Fibroblast of skin of back (primary cell): ENCODE measurements at regions not wholly inside any gene's neighbourhood (a gene's known extent, or its start where the extent isn't known, plus 50 kb on each side); places are given as distances from the start of the nearest gene placed in this dataset.
"Not testable (repeated sequence)": the region's sequence is repeated elsewhere in the genome, so short reads cannot be mapped to it uniquely, and the experiment has no call there.

Experiments
- DNase-seq: peaks from one replicate; pipeline ENCODE4 v3.0.0-alpha.2; 2013

DNA sequence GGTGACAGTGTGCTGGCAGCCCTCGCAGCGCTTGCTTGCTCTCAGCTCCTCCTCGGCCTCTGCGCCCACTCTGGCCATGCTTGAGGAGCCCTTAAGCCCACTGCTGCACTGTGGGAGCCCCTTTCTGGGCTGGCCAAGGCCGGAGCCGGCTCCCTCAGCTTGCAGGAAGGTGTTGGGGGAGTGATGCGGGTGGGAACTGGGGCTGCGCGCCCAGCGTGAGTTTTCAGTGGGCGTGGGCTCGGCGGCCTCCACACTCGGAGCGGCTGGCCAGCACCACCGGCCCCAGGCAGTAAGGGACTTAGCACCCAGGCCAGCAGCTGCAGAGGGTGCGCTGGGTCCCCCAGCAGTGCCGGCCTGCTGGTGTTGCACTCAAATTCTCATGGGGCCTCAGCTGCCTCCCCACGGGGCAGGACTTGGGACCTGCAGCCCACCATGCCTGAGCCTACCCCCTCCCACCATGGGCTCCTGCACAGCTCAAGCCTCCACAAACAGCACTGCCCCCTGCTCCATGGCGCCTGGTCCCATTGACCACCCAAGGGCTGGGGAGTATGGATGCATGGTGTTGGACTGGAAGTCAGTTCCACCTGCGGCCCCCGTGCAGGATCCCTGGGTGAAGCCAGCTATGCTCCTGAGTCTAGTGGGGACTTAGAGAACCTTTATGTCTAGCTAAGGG, 223.1 kb upstream of the PTPRD start:
- no peak for DNase-seq

DNA sequence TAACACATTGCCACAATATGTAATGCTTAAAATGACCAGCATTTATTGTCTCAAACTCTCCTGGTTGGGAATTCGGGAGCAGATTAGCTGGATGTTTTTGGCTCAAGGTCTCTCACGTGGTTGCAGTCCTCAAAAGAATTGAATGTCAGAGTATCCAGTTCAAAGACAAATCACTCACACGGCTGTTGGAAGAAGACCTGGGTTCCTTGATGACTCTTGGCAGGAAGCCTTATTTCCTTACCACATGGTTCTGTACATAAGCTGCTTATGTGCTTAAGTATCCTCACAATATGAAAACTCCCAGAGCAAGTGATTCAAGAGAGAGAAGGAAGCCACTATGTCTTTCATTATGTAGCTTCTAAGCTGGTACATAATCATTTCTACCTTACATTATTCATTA, 230.3 kb upstream of the PTPRD start:
- DNase-seq: no peak

DNA sequence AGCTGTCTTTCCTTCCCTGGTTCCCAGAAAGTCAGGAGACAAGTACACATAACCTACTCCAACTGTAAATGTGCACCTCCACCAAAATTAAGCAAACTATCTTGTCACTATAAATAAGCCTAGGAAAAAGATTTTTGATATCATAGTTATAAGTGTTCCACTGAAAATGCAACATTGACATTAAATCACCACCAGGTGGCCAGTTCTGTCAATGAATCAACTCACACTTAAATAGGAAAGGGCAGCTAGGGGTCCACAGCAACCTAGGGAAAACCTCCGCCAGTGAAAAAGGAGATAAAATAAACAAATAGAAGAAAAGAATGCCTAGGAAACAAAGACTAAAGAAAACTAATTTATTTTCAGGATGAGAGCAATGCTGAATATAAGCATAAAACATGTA, 243.0 kb upstream of the PTPRD start:
- peak; percentile 22 for DNase-seq

DNA sequence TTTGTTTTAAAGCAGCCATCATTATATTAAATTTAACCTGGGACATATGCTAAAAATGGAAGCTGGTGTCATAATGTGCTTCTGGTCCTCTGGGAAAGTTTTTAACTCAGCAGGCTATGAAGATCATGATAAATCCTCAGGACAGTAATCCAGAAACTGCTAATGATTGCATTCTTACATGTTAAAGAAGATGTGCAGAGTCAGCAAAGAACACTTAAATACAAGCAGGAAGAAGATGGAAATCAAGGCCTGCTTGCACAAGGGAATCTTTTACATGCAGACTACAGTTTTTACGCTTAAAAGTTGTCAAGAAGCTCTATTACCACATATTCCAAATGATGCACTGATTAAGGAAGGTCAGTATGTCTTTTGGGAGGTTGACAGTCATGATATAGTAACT, 246.0 kb upstream of the PTPRD start:
- no peak for DNase-seq

DNA sequence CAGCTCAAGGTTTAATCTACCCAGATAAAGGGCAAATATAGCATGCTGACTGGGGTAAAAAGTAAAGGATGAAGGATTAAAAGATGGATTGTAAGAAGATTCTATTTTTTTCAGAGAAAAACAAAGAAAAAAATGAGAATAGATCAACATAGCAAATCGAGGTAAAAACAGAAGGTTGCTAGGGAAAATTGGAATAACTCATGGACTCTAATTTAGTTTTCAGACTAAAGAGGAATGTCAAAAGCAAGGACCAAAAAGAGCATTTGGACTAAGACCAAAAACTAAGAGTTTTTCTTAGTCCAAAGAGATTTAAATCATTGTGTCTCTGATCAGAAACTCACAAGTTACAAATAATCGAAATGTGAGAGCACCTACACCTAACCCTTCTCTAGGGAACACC, 250.7 kb upstream of the PTPRD start:
- no peak for DNase-seq

DNA sequence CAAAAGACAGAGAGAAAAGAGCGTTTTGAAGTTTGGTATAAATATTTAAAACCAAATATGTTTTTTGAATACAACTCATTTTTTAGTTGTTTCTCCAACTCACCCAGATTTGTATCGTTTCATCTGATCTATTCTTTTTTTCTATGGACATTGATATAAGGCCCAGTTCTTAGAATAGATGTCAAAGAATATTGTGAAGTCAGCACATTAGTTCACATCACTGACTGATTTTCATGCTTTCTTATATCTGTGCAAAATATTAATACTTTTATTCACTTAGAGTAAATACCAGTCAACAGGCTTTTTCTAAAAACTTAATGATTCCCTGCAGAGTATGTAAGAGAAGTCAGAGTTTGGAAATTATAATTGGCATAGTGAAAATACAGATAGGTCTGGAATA, 254.4 kb upstream of the PTPRD start:
- DNase-seq: no peak

DNA sequence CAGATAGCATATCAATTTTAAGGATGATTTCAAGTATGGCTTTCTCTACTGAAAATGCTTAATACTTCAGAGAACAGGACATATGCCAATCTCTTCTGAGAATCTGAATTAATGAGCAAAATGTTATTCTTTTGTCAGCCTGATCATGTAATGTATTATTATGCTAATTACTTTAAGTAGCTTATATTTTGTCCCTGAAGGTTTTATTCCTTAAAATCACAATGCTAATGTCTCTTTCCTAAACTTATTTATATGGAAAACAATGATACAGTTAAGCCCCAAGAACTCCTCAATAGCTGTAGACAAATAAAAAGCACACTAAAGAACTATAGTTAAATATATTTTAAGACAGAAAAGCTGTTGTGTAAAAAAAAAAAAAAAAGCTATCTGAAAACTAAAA, 256.9 kb upstream of the PTPRD start:
- DNase-seq: no peak

DNA sequence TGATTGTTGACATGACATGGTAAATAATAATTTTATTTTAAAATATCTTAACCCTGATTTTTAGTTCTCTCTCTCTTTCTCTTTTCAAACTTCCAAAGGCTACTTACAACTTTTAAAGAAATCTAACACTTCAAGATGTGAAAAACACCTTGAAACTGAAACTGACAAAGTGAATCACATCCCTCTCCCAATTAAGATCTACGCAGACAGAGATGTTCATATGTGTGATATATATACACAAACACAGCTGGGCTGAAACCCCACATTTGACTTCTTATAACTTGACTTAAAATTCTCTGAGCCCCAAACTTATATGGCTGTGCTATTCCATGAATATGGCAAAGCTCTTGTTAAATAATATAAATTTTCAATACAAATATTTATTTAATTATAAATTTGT, 261.2 kb upstream of the PTPRD start:
- no peak for DNase-seq

DNA sequence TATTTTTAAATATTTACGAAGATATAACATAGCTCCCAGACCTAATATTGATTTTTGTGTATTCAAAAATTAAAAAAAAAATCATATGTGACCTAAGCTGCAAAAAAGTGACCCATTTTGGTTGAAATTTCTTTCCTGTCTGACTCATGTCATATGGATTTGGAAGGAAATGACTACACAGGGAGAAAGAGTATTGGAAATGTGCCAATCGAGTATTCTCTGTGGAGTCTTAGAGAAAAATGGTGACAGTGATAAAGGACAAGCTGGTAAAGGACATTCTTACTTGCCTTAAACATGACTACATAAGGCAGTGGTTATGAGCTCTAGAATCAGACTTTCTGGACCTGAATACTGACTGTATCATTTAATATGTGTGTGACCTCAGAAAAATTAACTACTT, 262.9 kb upstream of the PTPRD start:
- DNase-seq: peak; percentile 86

DNA sequence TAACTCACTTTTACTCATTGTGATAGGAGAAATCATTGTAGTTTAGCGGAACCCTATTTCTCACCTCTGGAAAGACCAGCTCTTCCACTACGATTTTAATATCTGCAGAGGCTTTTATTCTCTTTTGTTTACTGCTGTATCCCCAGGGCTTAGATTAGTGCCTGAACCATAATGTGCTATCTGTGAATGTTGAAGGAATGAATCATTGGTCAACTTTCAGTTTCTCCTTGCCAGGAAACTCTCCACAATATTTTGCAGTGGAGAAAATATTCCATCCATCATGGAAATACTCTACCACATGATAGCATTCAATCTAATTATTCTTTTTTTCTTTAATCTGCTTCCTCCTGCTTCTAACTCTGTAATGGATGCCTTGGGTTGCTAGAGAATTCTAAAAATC, 263.5 kb upstream of the PTPRD start:
- DNase-seq: peak; percentile 61

DNA sequence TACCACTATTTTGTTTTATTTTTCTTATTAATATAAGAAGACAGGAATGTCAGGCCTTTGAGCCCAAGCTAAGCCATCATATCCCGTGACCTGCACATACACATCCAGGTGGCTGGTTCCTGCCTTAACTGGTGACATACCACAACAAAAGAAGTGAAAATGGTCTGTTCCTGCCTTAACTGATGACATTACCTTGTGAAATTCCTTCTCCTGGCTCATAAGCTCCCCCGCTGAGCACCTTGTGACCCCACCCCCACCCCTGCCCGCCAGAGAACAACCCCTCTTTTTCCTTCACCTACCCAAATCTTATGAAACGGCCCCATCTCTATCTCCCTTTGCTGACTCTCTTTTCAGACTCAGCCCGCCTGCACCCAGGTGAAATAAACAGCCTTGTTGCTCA, 277.5 kb upstream of the PTPRD start:
- not testable (repeated sequence) for DNase-seq

DNA sequence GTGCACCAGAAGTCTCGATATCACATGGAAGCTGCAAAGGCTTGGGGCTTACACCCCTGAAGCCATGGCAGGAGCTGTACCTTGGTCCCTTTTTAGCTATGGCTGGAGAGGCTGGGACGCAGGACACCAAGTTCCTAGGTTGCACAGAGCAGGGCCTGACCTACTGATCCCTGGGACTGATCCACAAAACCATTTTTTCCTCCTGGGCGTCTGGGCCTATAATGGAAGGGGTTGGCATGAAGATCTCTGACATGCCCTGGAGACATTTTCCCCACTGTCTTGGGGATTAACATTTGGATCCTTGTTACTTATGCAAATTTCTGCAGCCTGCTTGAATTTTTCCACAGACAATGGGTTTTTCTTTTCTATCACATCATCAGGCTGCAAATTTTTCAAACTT, 286.7 kb upstream of the PTPRD start:
- DNase-seq: no peak

DNA sequence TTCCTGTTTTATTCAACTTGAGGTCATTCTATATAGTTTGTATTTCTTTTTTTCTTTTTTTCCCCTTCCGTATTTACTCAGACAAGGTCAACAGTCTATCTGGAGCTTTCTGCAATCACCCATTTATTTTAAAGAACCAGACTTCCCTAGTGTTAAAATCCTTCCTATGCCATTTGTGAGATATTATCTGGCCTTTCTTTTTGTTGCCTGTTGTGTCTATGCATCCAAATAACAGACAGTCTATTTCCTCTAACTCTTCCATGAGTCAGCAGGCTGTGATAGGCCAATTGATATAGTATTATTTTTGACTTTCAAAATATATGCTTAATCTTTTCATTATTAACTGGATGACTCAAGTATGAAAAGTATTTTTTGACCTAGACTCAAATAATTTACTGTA, 291.2 kb upstream of the PTPRD start:
- DNase-seq: peak; percentile 0

DNA sequence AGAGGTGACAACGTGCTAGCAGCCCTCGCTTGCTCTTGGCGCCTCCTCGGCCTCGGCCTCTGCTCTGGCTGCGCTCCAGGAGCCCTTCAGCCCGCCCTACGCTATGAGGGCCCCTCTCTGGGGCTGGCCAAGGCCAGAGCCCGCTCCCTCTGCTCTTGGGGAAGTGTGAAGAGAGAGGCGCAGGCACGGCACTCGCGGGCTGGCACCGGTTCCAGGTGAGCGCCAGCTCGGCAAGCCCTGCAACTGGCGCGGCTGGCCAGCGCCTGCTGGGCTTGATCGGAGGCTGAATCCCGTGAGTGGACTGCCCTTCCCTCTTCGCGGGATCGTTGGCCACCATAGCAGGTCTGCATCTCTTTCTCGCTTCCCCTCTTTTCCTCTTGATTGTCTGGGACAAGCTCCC, 298.0 kb upstream of the PTPRD start:
- no peak for DNase-seq

DNA sequence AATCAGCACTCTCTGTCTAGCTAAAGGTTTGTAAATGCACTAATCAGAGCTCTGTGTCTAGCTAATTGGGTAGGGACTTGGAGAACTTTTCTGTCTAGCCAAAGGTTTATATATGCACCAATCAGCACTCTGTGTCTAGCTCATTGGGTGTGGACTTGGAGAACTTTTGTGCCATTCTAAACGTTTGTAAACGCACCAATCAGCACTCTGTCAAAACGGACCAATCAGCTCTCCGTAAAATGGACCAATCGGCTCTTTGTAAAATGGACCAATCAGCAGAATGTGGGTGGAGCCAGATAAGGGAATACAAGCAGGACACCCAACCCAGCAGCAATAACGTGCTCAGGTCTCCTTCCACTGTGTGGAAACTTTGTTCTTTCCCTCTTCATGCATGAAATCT, 298.6 kb upstream of the PTPRD start:
- DNase-seq: no peak

DNA sequence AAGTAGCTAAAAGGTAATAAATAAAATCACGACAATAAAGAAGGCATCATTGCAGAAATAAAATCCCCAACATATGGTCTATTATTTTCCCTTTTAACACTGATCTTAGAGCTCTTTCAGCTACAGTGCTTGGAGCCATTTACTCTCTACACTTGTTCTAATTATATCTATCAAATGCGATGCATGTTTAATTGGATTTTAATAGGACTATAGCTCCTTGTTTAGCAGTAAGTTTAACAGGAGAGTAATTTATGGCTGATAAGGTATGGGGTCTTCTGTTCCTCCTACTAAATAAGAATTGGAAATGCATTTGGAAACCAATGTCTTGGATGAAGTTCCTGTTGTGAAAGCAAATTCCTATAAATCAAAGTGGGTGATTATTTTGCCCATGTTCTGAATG, 304.2 kb upstream of the PTPRD start:
- DNase-seq: no peak

DNA sequence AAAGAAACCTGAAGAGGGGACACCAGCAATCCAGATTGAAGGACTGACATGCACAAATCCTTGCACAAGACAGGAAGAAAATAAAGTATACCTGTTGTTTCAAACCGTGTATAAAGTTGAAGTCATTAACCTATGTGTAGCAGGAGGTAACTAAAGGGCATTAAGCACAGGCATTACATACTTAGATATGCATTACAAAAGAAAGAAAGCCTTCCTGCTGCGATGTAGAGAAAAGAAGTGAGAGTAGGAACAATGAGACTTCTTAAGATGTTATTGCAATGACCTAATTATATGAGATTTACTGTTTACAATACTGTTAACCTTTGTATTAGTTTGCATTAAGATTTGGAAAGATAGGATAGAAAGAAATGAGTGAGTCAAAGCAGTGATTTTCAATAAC, 308.9 kb upstream of the PTPRD start:
- DNase-seq: no peak

DNA sequence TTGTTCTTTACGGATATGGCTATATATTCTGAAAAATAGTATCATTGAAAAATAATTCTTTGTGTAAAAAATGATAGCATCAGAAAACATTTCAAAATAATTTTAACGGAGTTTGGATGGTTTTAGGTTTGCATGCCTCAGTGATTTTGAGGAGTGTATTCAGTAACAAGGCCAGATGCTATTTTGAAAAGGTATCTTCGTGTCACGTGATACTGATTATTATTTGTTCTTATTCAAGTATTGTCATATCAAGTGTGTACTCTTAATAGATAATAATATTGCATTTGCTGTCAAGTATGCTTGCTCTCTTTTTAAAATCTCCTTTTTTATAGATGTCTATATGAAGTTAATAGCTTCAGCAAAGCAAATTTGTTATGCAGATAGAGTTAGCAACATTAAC, 313.1 kb upstream of the PTPRD start:
- no peak for DNase-seq

DNA sequence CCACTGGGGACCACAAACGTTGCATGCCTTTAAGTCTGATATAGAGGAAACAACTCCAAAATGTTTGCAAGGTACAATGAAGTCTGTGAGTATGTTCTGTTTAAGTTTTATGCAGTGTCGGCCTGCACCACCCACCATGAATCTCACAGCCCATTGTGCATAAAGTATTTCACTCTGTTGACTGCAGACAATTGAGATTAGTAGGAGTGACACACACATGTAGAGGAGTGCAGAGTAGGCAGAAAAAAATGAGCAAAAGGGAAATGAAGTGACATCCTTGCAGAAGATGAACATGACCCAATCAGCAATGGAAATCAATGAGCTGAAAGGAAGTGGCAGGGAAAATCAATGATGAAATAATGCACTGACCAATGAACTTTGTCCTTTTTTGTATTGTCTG, 315.6 kb upstream of the PTPRD start:
- DNase-seq: no peak

DNA sequence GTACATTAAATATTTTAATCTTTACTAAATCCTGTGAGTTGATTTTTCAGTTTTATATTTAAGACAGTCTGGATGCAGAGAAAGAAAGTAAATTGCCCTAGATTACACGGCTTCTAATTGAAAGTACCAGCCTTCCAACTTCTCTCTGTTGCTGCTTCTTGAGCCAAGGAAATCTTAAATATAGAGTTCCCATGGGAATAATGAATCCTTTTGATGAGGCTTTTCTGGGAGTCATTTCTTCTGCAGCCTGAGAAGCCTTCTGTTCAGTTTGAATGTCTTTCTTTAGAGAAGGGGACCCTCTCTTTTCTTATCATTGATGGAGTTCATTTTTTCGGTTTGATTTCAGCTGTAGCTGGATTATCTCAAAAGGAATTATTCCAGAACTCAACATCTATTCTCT, 317.3 kb upstream of the PTPRD start:
- DNase-seq: no peak

DNA sequence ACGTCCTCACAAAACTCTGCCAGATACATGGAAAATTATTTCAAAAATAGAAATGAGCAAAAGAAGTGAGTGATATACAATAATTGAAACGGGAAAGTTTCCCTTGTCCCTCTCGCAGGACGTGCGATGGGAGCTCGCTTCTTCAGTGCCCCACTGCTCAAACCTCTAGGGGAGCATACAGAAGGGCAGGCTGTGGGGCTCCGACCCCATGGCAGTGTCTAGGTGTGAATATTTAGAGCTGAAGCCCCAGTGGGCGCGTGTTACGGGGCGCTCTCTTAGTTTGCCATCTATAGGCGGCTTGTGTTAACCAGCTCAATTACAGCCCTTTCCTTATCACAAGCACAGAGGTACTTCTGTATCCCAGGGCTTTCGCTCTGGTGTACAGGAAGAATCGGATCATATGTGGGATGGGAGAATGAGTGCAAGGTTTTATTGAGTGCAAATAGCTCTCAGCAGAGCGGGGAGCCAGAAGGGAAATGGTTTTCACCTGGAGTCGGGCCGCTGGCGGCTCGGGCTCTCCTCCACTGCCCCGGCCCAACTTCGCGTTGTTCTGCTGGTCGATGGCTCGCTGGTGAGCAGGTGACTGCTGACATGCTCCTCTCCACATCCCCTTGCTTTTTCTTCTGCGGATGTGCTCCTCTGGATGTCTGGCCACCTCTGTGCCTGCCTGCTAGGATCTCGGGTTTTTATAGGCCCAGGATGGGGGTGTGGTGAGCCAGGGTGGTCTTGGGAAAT, 334.0 kb upstream of the PTPRD start:
- DNase-seq: no peak

DNA sequence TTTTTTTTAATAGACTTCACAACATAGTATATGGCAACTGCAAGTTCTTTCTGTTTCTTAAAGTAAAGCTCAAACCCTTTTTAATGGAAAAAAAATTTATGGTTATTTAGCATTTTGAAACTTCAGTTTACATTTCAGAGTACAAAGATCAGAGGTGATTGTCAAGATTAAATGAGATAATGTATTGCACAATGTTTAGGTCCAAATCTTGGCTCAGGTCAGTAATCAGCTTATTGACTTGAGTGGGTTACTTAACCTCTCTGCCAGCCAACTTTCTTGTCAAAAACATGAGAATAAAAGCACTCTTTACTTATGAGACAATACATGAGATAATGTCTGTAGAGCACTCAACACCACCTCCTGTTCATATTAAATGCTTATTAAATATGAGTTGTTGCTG, 345.1 kb upstream of the PTPRD start:
- no peak for DNase-seq

DNA sequence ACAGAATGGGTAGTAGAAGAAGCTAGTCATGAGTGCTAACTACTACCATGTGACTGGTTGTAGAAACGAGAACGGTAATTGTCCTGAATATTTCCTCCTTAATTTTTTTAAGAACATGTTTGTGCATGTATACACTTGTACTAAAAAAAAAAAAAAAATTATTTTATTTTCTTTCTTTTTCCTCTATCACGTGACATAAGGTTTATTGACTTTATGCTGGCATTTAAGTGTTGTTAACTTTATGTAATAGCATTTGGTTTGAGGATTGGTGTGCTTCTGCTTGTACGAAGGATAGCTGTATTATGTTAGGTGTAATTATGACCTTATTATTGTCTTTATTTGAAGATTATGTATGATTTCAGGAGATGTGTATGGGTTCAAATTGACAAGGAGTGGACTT, 349.1 kb upstream of the PTPRD start:
- DNase-seq: no peak

DNA sequence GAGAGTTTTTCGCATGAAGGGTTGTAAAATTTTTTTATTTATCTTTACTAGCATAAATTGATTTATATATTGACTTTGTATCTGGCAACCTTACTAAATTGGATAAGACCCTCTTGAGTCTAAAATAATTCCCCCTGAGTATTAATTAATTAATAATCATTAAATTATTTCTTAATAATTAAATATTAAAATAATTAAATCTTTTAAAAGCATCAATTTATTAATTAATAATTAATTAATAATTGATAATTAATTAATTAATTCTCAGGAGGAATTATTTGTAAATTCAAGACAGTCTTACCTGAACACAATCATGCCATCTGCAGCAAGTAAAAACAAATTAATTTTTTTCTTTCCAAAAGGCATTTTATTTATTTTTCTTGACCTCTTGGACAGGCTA, 370.4 kb upstream of the PTPRD start:
- no peak for DNase-seq

DNA sequence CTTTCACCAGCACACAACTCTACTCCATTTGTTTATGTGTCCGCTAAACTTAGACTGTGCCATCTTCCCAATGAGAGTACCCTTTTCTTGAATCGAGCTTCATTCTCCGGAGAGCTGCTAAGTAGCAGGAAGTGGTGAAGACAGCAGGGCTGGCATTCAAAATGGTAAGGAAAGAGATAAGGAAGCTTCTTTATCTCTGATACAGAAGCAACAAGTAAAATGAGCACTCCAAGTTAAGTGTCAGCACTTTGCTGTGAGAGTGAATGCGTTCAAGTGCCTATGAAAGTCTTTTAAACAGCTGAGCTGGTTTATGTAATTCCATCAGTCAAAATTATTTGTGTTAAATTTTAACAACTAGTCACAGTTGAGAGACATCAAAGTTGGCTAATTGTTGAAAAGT, 386.8 kb upstream of the PTPRD start:
- no peak for DNase-seq
